ENCODE measurements at regions not wholly inside any gene's neighbourhood (a gene's known extent, or its start where the extent isn't known, plus 50 kb on each side); places are given as distances from the start of the nearest gene placed in this dataset.

GRCh38 chrX:110448459-110448858 lies 89.8 kb downstream of the RTL9 start:
- TF ChIP-seq CTCF (CRISPR knock-in tag; IDR thresholded peaks at IDR 0.05) (no peak), FOSL1 (CRISPR knock-in tag; IDR thresholded peaks at IDR 0.05; ENCODE audit: borderline replicate concordance) (no peak), ZNF354B (CRISPR knock-in tag; IDR thresholded peaks at IDR 0.05) (no peak), ZFX (CRISPR knock-in tag; IDR thresholded peaks at IDR 0.05; ENCODE audit: low read depth) (no peak), KDM5A (IDR thresholded peaks at IDR 0.05; ENCODE audit: borderline replicate concordance, low read length) (no peak), RAD21 (CRISPR knock-in tag; IDR thresholded peaks at IDR 0.05) (no peak)

Data from HepG2 (cell line).